GM21423 (cell line): ENCODE measurements at regions not wholly inside any gene's neighbourhood (a gene's known extent, or its start where the extent isn't known, plus 50 kb on each side); places are given as distances from the start of the nearest gene placed in this dataset.
A peak's percentile ranks its signal among the peaks of the same experiment; 100 is the strongest.
"Not testable (repeated sequence)": the region's sequence is repeated elsewhere in the genome, so short reads cannot be mapped to it uniquely, and the experiment has no call there.

Source experiments
- ATAC-seq: cut with Tn5 transposase; IDR thresholded peaks from one replicate; pipeline ENCODE4 v1.9.1; 2021; ENCODE audit warnings: mild to moderate bottlenecking, moderate library complexity; ENCODE audit not compliant: unreplicated experiment

DNA sequence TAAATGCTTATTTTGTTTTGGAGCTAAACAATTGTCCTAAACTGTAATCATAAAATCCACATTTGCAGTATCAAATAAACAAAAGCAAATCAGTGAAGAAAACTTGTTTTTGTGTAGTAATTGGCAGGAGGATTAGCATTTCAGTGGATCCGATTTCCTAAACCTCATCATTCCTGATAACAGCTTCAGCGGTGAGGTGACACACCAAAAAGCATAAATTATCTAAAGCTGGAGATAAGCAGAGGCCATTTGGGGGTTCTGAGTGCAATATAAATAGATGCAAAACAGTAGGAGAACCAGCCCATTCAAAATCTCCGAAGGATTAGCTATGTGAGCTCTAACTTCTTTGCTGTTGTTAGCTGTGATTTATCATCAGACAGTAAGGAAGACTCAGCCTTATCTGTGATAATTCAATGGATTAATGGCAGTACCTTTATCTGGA lies 235.8 kb downstream of the EPHA7 start:
- ATAC-seq = no peak

DNA sequence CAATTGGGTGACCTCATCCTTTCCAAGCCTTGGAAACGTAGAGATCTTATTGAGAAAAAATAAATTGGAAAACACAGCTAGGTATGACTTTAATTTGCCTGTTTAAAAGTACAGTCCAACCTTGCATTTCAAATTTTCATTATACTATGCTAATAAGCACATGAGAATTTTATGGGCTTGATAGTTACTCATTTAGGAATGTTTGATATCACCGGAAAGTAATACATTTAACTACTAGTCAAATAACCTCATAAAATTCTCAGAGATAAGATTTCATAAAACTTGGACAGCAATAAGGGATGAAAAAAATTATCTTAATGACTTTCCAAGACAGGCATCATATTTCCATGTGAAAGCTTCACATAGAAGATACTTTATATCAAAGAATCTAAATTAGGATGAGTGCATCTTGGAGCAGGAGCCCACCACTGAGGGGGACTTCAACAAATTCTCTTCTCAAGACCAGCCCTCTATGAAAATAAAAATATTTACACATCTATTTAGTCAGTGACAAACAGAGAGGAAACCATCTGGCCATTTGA lies 236.3 kb downstream of the EPHA7 start:
- no peak for ATAC-seq

DNA sequence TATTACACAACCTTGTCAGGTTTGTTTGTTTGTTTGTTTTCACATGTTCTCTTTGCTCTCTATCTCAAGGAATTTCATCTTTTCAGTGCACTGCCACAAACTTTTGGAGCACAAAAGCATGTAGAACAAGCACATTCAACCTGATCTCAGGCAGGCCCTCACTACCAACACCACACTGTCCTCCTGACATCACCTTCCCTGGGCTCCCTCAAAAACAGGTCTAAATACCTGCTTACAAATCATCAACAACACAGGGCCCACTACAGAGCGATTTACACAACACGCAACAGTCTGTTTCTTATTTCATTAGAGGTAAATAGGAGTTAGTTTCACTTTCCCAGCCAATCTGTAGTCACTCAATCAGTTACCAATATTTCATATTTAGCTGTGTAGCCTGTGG lies 241.4 kb downstream of the EPHA7 start:
- no peak for ATAC-seq

DNA sequence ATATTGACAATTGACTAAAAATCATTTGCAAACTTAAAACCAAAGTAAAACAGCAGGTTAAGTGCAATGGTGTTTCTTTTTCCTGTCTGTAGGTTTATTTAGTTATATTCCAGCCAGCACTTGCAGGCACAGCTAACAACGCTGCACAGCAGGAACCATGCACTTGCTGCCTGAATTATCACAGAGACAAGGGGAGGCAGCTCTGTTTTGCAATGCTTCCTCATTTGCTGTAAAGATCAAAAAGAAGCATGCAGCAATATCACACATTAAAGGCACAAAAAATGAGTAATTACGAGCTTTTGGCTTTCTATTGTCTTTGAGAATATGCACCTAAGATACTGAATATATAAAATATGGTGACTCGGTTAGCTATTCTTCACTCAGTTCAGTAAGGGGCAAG lies 241.9 kb downstream of the EPHA7 start:
- ATAC-seq = no peak

- peak; percentile 80 for ATAC-seq
Measured at GRCh38 chr6:93176070-93176469, 243.3 kb downstream of the EPHA7 start.

DNA sequence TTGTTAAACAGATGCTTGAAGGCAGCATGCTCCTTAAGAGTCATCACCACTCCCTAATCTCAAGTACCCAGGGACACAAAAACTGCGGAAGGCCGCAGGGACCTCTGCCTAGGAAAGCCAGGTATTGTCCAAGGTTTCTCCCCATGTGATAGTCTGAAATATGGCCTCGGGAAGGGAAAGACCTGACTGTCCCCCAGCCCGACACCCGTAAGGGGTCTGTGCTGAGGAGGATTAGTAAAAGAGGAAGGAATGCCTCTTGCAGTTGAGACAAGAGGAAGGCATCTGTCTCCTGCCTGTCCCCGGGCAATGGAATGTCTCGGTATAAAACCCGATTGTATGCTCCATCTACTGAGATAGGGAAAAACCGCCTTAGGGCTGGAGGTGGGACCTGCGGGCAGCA lies 245.8 kb downstream of the EPHA7 start:
- not testable (repeated sequence) for ATAC-seq

DNA sequence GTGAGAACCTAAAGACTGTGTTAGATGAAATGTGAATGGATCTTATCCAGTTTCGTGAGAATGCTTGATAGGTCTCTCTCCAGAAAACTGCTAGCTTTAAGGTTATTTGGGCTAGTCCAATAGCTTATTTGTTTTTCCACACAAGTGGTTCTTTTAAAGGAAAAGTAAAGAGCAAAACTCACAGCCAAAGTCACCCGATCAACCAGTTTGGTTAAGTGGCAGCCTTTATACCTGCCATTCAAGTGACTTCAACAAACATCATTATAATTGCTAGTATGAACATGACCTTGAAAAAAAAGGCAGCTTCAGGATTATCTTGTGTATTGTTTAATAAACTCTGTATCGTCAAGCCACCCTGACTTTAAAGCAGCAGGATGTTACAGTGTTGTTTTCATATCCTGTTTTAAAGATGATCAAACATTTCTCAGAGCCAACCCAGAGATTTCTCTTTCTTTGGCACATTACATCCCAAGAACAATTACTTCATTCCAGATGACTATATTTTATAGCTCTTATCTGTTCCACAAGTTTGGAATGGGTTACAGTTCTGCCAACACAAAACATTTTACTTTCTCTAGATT lies 253.4 kb downstream of the EPHA7 start:
- no peak for ATAC-seq

- no peak for ATAC-seq
Measured at GRCh38 chr6:93164781-93165180, 254.6 kb downstream of the EPHA7 start.

DNA sequence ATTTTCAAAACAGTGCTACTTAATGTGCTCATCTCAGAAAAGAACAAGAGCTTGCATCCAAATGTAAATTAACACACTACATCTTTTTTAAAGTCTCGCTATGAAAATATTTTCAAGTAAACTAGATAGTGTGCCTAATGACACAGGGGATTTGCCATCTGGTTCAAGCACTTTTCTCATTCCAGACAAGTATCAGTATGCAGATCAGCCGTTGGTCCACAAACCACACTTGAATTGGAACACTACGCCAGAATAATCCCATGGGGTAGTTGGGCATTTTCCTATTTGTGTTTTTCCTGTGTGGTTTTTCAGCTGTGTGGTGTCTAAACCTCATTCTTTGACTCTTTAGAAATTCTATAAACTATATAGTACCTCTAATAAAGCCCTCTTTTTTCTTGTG lies 256.2 kb downstream of the EPHA7 start:
- ATAC-seq = no peak

- peak; percentile 70 for ATAC-seq
Measured at GRCh38 chr6:93139408-93140081, 279.8 kb downstream of the EPHA7 start.

DNA sequence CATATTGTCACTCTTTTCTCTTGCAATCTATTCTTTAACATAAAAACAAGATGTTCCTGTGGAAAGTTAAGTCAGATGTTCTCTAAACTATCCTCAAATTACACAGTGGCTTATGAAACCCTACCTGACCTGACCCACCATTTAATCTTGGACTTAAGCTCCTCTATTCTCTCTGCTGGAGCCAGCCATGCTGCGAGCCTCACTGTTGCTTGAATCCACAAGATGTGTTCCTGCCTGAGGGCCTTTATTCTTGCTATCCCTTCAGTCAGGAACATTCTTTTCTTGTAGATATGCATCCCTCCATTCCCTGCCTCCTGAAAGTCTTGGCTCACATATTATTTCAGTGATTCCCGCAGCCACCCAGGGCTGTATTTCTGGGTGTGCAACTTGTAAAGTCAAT lies 283.2 kb downstream of the EPHA7 start:
- no peak for ATAC-seq

- ATAC-seq = no peak
Measured at GRCh38 chr6:93124006-93124632, 295.2 kb downstream of the EPHA7 start.

- ATAC-seq = no peak
Measured at GRCh38 chr6:93123585-93123984, 295.8 kb downstream of the EPHA7 start.

DNA sequence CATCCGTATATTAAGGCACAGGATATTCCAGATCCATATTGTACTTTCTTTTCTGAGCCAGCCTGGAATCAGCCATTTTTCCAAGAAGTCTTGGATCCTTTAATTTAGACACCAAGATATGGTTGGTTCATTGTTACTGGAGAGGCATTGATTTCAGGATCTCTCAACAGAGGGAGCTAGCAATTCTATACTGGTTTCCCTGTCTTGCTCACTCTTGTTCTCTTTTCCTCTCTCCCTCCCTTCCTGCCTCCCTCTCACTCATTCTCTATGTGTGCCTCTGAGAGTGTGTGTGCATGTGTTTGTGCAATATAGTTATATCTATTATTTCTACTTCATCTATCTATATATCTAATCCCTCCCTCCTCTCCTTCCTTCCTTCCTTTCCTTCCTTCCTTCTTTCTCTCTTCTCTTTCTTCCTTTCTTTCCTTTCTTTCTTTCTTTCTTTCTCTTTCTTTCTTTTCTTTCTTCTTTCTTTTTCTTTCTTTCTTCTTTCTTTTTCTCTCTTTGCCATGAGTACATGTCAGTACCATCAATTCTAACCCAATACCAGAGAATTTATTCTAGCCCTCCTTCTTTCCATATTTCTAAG lies 299.1 kb downstream of the EPHA7 start:
- ATAC-seq = no peak

DNA sequence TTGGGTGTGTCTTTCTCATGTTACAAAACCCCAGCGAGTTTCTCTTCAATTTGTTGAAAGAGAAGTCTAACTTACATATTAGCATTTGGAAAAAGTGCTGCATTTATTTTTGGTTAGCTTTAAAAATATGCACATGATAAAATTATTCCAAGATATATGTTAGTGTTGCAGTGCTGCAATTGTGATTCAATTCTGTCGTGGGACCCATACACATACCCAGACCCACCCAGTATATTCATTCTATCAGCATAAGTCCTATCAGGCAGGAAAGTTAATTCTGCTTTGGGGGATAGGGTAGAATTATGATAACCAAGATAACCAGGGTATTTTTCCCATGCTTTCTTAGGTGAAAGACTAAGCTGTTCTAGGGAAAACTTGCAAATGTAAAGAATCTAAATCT lies 313.5 kb downstream of the EPHA7 start:
- ATAC-seq = no peak

DNA sequence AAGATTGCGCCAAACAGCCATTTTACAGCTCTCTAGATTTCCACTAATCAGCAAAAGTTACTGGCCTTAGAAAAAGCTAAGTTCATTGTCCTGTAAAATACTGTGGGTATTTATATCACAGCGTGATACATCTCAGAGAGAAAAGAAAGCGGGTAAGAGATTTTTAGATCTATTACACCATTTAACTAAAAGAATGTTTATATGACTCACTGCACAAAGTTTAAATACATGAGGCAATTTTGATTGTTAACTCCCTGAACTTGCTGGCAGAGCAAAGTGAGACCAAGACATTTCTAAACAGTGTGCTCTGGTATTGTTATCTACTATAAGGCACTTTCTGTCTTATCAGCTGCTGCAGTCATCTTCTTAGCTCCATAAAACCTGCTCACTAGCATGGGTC lies 314.3 kb downstream of the EPHA7 start:
- ATAC-seq = no peak

DNA sequence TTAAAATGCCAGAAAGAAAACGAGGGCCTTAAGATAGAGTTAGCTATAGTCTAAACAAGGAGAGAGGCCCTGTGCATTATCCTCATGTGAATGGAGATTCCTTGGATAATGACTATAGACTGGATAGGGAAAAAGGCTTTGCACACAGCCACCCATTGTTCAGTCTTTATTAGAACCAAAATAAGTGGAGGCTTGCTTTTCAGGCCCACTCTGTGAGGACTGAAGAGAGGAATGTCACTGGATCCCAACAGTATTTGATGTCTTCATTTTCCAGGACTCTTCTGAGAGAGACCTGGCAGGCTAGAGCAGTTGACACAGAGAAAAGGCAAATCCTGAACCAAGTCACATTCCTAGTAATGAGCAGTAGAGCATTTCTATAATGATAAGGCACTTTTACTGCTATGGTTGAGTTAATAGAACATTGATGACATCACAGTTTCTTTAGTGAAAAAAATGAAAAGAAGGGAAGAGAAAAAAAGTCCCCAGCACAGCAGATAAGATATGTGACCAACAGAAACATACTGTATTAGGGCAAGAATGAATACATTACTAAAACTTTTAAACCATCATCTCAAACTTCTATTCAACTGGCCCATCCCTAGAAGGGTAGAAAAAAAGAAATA lies 315.1 kb downstream of the EPHA7 start:
- ATAC-seq = no peak

DNA sequence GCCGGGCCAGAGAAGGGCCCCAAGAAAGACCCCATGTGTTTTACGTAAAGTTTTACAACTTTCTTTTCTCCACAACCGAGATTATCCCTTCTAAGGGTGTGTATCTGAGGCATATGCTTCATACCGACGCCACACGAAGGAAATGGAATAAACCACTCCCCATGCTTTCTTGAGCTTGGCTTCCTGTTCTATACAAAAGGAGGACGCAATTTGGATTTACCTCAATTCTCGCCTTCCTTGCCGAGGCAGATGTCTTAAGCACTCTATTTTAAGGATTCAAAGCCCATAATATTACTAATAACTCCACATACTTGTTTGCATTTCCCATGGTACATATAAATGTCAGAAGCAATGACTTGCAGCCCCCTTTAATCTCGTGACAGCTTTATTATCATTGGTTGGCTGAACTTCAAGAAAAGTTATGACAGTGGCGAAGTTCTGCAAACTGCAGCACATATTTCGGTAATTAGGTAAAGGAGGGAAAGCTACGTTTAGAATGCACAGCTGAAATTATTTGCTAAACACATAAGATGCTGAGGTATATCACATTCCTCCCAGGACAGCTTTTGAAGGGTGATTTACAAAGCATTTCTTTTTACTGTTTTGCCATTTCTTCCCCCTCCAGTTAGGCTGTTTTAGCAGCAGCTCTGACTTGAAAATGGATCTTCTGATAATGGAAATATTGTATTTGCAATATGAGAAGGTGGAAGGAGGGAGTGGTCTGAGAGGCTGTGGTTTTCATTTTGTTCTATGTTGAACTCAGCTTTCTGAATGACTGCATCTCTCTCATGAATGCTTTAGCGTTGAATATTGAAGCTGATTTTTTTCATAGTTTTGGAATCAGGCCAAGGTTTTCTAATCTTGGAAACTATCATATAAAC lies 330.5 kb downstream of the EPHA7 start:
- ATAC-seq = no peak

DNA sequence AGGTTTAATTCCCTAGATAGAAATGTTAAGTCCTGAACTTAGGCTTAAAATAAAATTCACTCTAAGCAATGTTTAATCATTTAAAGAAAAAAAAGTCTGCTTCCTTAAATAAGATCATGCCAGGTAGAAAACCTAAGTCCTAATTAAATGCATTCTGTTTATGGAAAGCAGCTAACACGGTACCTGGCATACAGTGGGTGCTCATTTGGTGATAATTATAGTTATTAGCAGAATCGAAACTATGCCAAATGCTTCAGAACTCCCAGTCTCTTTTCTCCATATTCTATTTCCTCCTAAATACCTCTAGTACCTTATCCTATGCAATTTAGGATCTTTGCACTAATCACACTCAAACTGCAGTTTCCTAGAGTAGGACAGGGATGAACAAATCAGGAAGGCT lies 331.8 kb downstream of the EPHA7 start:
- ATAC-seq = no peak

GRCh38 chr6:93086351-93086750 lies 333.0 kb downstream of the EPHA7 start:
- no peak for ATAC-seq
